IMR-90 (cell line): ENCODE measurements at regions not wholly inside any gene's neighbourhood (a gene's known extent, or its start where the extent isn't known, plus 50 kb on each side); places are given as distances from the start of the nearest gene placed in this dataset.

ENCODE experiments used
- ATAC-seq: fragments of 200-7000 bp; cut with Tn5 transposase; 2 replicates; pipeline ENCODE4 v1.9.1; 2020; ENCODE audit warnings: low read depth, mild to moderate bottlenecking, moderate library complexity
- BruUV-seq: library from RNA; stranded (reverse); fragments of 400-500 nt; replicated peaks from 2 replicates; lab custom pipeline; 2021; lab: Mats Ljungman, UMichigan
- CTCF ChIA-PET: fragments of 300-600 bp; formaldehyde crosslinking; extraction: SDS; loops from one replicate; lab custom pipeline; 2021; ENCODE audit warnings: antibody characterized with exemption; lab: Yijun Ruan, JAX
- POLR2A ChIA-PET: fragments of 300-600 bp; sonication (Branson Sonifier 250); formaldehyde crosslinking; loops from one replicate; lab custom pipeline; 2022; ENCODE audit warnings: antibody characterized with exemption; ENCODE audit not compliant: unreplicated experiment; lab: Charles Lee
- DNase-seq: peaks from one replicate; pipeline ENCODE4 v3.0.0; 2013
- H2AFZ ChIP-seq: replicated peaks from 2 replicates; pipeline ENCODE3; 2013; ENCODE audit warnings: low read length, mild to moderate bottlenecking; ENCODE audit not compliant: poor library complexity
- H2AK5ac ChIP-seq: 2 replicates; pipeline ENCODE4 v1.6.1; 2013; ENCODE audit warnings: low read depth, low read length, inconsistent platforms
- H2AK9ac ChIP-seq: replicated peaks from 2 replicates; pipeline ENCODE3; 2013; ENCODE audit warnings: mild to moderate bottlenecking, low read depth, low read length, moderate library complexity; ENCODE audit not compliant: poor library complexity
- H2BK120ac ChIP-seq: 2 replicates; pipeline ENCODE4 v1.6.1; 2013; ENCODE audit warnings: low read depth, low read length, inconsistent platforms
- H2BK15ac ChIP-seq: 3 replicates; pipeline ENCODE4 v1.6.1; 2013; ENCODE audit warnings: low read depth, low read length, inconsistent platforms
- H2BK20ac ChIP-seq: 2 replicates; pipeline ENCODE4 v1.6.1; 2013; ENCODE audit warnings: low read depth, mild to moderate bottlenecking, inconsistent platforms, low read length, moderate library complexity
- H2BK5ac ChIP-seq: 2 replicates; pipeline ENCODE4 v1.6.1; 2013; ENCODE audit warnings: mild to moderate bottlenecking, low read depth, low read length, inconsistent platforms; ENCODE audit not compliant: poor library complexity, severe bottlenecking
- H3K14ac ChIP-seq: replicated peaks from 2 replicates; pipeline ENCODE4 v1.6.1; 2013; ENCODE audit warnings: low read depth, low read length, inconsistent platforms
- H3K18ac ChIP-seq: 2 replicates; pipeline ENCODE4 v1.6.1; 2013; ENCODE audit warnings: low read depth, low read length, control low read depth
- H3K23ac ChIP-seq: 2 replicates; pipeline ENCODE4 v1.6.1; 2013; ENCODE audit warnings: low read depth, low read length, inconsistent platforms
- H3K27ac ChIP-seq: 2 replicates; pipeline ENCODE4 v1.5.1; 2013; ENCODE audit warnings: mild to moderate bottlenecking, control low read depth, low read length; ENCODE audit not compliant: insufficient read depth
- H3K27me3 ChIP-seq: 2 replicates; pipeline ENCODE4 v1.6.1; 2013; ENCODE audit warnings: low read length; ENCODE audit not compliant: control insufficient read depth, insufficient read depth
- H3K36me3 ChIP-seq: 2 replicates; pipeline ENCODE4 v1.6.1; 2013; ENCODE audit warnings: low read length, mixed read lengths; ENCODE audit not compliant: control insufficient read depth, insufficient read depth
- H3K4ac ChIP-seq: 2 replicates; pipeline ENCODE4 v1.6.1; 2013; ENCODE audit warnings: low read depth, low read length, inconsistent platforms
- H3K4me1 ChIP-seq: 2 replicates; pipeline ENCODE4 v1.6.1; 2013; ENCODE audit warnings: low read length, mixed read lengths; ENCODE audit not compliant: control insufficient read depth, insufficient read depth
- H3K4me2 ChIP-seq: 2 replicates; pipeline ENCODE4 v1.6.1; 2013; ENCODE audit warnings: low read depth, mild to moderate bottlenecking, control low read depth, low read length, moderate library complexity
- H3K4me3 ChIP-seq: 2 replicates; pipeline ENCODE4 v1.5.1; 2013; ENCODE audit warnings: low read depth, mild to moderate bottlenecking, control low read depth, low read length, moderate library complexity; ENCODE audit not compliant: insufficient read depth
- H3K56ac ChIP-seq: 2 replicates; pipeline ENCODE4 v1.6.1; 2013; ENCODE audit warnings: low read length, inconsistent platforms; ENCODE audit not compliant: insufficient read depth; ENCODE audit errors: extremely low read depth
- H3K79me1 ChIP-seq, 2 experiments: 2 replicates each; pipeline ENCODE4 v1.6.1; 2013; ENCODE audit warnings: low read length in 2 of 2, inconsistent platforms in 1 of 2, low read depth in 1 of 2
- H3K9ac ChIP-seq: 2 replicates; pipeline ENCODE4 v1.6.1; 2013; ENCODE audit warnings: low read depth, low read length, control low read depth
- H3K9me1 ChIP-seq: 2 replicates; pipeline ENCODE4 v1.6.1; 2013; ENCODE audit warnings: low read length, inconsistent platforms; ENCODE audit not compliant: insufficient read depth
- H3K9me3 ChIP-seq: 2 replicates; pipeline ENCODE4 v1.6.1; 2013; ENCODE audit warnings: low read length; ENCODE audit not compliant: control insufficient read depth, insufficient read depth
- H4K20me1 ChIP-seq: 2 replicates; pipeline ENCODE4 v1.6.1; 2013; ENCODE audit warnings: low read length, inconsistent platforms; ENCODE audit not compliant: insufficient read depth
- H4K5ac ChIP-seq: 2 replicates; pipeline ENCODE4 v1.6.1; 2013; ENCODE audit warnings: mild to moderate bottlenecking, low read depth, low read length, control low read depth
- H4K8ac ChIP-seq, 2 experiments: 2 replicates each; pipeline ENCODE4 v1.6.1; 2013; ENCODE audit warnings: low read depth in 2 of 2, low read length in 2 of 2, control low read depth in 1 of 2, inconsistent platforms in 1 of 2
- H4K91ac ChIP-seq: 2 replicates; pipeline ENCODE4 v1.6.1; 2013; ENCODE audit warnings: low read depth, low read length, inconsistent platforms; ENCODE audit not compliant: insufficient read depth
- CEBPB ChIP-seq: IDR thresholded peaks from 2 replicates; pipeline ENCODE4 v1.6.1; 2012; ENCODE audit warnings: low read depth, low read length, improper control_type of control experiment
- MXI1 ChIP-seq: IDR thresholded peaks from 2 replicates; pipeline ENCODE4 v1.6.1; 2012; ENCODE audit warnings: low read depth, mild to moderate bottlenecking, low read length, moderate library complexity, borderline replicate concordance
- POLR2A ChIP-seq: IDR thresholded peaks from 2 replicates; pipeline ENCODE4 v1.6.1; 2012; ENCODE audit warnings: mild to moderate bottlenecking, low read depth, low read length
- WGBS, 2 experiments: methylation state at CpG; one replicate each; pipeline versions ENCODE4 v1.1.5 to v1.1.7; 2013; ENCODE audit warnings: missing lambda C conversion rate in 2 of 2; ENCODE audit not compliant: insufficient read length in 1 of 2; ENCODE audit errors: extremely low coverage in 2 of 2; 5-methylcytosine and 5-hydroxymethylcytosine counted together
- dilution Hi-C: fragments of 300-500 bp; cut with HindIII; formaldehyde crosslinking; loops from one replicate; pipeline ENCODE4 v1.14.3; 2018; ENCODE audit warnings: low sequenced_read_pairs; ENCODE audit not compliant: unreplicated experiment
- in situ Hi-C: fragments of 300-500 bp; cut with MboI; formaldehyde crosslinking; loops from 3 replicates; pipeline ENCODE4 v1.14.3; 2019; ENCODE audit warnings: low sequenced_read_pairs, inconsistent platforms, mixed read lengths
- intact Hi-C: fragments of 100-400 bp; cut with micrococcal nuclease; formaldehyde crosslinking; loops from 2 replicates; pipeline ENCODE4 v1.10.0; 2022

DNA sequence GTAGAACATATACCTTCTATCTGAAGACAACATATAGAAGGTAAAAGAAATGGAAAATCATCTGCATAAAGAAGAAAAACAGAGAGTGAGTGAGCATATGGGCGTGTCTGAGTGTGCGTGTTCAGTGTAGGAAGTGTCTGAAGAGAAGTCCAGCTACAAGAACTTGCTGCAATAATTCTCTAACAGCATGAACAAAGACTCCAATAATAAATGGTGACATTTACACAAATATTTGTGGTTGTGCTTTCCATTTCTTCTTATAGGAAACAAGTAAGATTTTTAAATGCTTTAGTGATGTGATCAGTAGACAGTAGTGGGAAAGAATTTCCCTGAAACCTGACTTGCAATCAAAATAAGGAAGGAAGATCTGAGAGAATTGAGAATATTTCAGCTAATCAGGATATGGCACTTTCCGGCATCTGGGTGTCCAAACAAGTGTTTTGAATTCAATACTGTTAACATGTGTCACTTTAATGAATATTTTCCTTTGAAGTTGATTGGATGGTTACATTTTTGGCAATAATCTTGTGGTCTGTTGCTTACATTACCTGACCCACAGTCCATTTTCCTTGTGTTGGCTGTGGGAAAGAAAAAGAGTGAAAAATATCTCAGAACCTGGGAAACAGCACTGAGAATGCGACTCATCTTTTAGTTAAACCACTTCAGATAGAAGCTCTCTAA is 154.0 kb downstream of the TGFB2 start:
- no peaks in the 10 kb centered on the region for H3K9me3 ChIP-seq
- H4K8ac ChIP-seq = peak overlapping the region; percentile 30 to 79
- H2AFZ ChIP-seq = no peak overlapping the region
- H4K91ac ChIP-seq = peak overlapping the region; percentile 85
- H3K9me1 ChIP-seq = peaks cover 6% of the 10 kb centered on the region
- H3K27me3 ChIP-seq = no peaks in the 10 kb centered on the region
- in situ Hi-C loops = no loop called here
- intact Hi-C loops = loop anchor here (1.0 to 10.0 kb wide), 5 partner anchors 26 to 673 kb away; partner anchors contain the start of genes LYPLAL1 and TGFB2
- H3K36me3 ChIP-seq = no peaks in the 10 kb centered on the region
- H3K56ac ChIP-seq = peak overlapping the region; percentile 85
- peak overlapping the region; percentile 92 for H3K4me2 ChIP-seq
- WGBS, 2 experiments = no CpG with 5 or more reads among the region's 4 CpGs
- ChIA-PET CTCF (interaction anchor here (0.8 to 1.2 kb wide), 2 partner anchors 17 to 31 kb away, joined by 3 read pairs; no protein-coding TSS in a partner anchor), POLR2A (interaction anchor here (0.6 to 1.2 kb wide), 3 partner anchors 11 to 154 kb away, joined by 3 to 5 read pairs (median 3); partner anchors contain the start of gene TGFB2)
- peak overlapping the region; percentile 77 for H3K27ac ChIP-seq
- peak overlapping the region; percentile 57; the same call in 1 of the 2 replicates for H2AK5ac ChIP-seq
- H3K4me3 ChIP-seq = peak overlapping the region; percentile 52; the same call in 1 of the 2 replicates
- peak overlapping the region; percentile 98 for H2BK5ac ChIP-seq
- peak overlapping the region; percentile 92 for H2BK20ac ChIP-seq
- TF ChIP-seq MXI1 (no peak), CEBPB (peak; percentile 49), POLR2A (no peak; the same call in none of the 2 replicates)
- peak overlapping the region; percentile 76; the same call in 1 of the 2 replicates for H3K9ac ChIP-seq
- H2BK120ac ChIP-seq = peak overlapping the region; percentile 91
- H3K18ac ChIP-seq = peak overlapping the region; percentile 86
- peak overlapping the region; percentile 85 for H3K23ac ChIP-seq
- no TSS peak for BruUV-seq
- peaks cover 5% of the 10 kb centered on the region; the same call in 1 of the 2 replicates for H4K20me1 ChIP-seq
- DNase-seq = peak; percentile 79
- no peaks in the 10 kb centered on the region for H3K79me1 ChIP-seq
- H3K4me1 ChIP-seq = peaks cover 6% of the 10 kb centered on the region
- H4K5ac ChIP-seq = peak overlapping the region; percentile 81; the same call in 1 of the 2 replicates
- no peak overlapping the region for H2AK9ac ChIP-seq
- H2BK15ac ChIP-seq = peak overlapping the region; percentile 73
- H3K14ac ChIP-seq = peak overlapping the region; percentile 86
- ATAC-seq = peak; percentile 31
- peak overlapping the region; percentile 81 for H3K4ac ChIP-seq
- dilution Hi-C loops = no loop called here
